ENCODE measurements at regions not wholly inside any gene's neighbourhood (a gene's known extent, or its start where the extent isn't known, plus 50 kb on each side); places are given as distances from the start of the nearest gene placed in this dataset.

- no peak overlapping the region for H3K4me3 ChIP-seq (ENCODE audit: low read depth, low read length)
- no peak for TF ChIP-seq CTCF (conservative IDR thresholded peaks at IDR 0.05; ENCODE audit: low read depth, low read length)
- no peak for DNase-seq (ENCODE audit: low read depth)
Observed at GRCh38 chr6:22045261-22045912, 251.4 kb downstream of the PRL start.

- H3K4me3 ChIP-seq (ENCODE audit: low read depth, low read length): no peak overlapping the region
- no peak for DNase-seq (ENCODE audit: low read depth)
- no peak for TF ChIP-seq CTCF (conservative IDR thresholded peaks at IDR 0.05; ENCODE audit: low read depth, low read length)
Observed at GRCh38 chr6:22049002-22049401, 247.8 kb downstream of the PRL start.

- H3K4me3 ChIP-seq (ENCODE audit: low read depth, low read length): no peak overlapping the region
- no peak for TF ChIP-seq CTCF (conservative IDR thresholded peaks at IDR 0.05; ENCODE audit: low read depth, low read length)
- no peak for DNase-seq (ENCODE audit: low read depth)
Observed at GRCh38 chr6:22053391-22053997, 243.3 kb downstream of the PRL start.

GRCh38 chr6:22056398-22056797, 240.4 kb downstream of the PRL start:
- no peak for DNase-seq (ENCODE audit: low read depth)
- no peak for TF ChIP-seq CTCF (conservative IDR thresholded peaks at IDR 0.05; ENCODE audit: low read depth, low read length)
- no peak overlapping the region for H3K4me3 ChIP-seq (ENCODE audit: low read depth, low read length)

GRCh38 chr6:22057962-22058361, 238.9 kb downstream of the PRL start:
- no peak overlapping the region for H3K4me3 ChIP-seq (ENCODE audit: low read depth, low read length)
- DNase-seq (ENCODE audit: low read depth): no peak
- TF ChIP-seq CTCF (conservative IDR thresholded peaks at IDR 0.05; ENCODE audit: low read depth, low read length): no peak

GRCh38 chr6:22059126-22059525, 237.7 kb downstream of the PRL start:
- no peak for TF ChIP-seq CTCF (conservative IDR thresholded peaks at IDR 0.05; ENCODE audit: low read depth, low read length)
- DNase-seq (ENCODE audit: low read depth): no peak
- no peak overlapping the region for H3K4me3 ChIP-seq (ENCODE audit: low read depth, low read length)

- no peak for DNase-seq (ENCODE audit: low read depth)
- TF ChIP-seq CTCF (conservative IDR thresholded peaks at IDR 0.05; ENCODE audit: low read depth, low read length): no peak
- H3K4me3 ChIP-seq (ENCODE audit: low read depth, low read length): no peak overlapping the region
Observed at GRCh38 chr6:22059946-22060345, 236.9 kb downstream of the PRL start.
